ENCODE measurements at regions not wholly inside any gene's neighbourhood (a gene's known extent, or its start where the extent isn't known, plus 50 kb on each side); places are given as distances from the start of the nearest gene placed in this dataset.

GRCh38 chr11:15911377-15912044, 444.8 kb downstream of the SOX6 start:
- TF ChIP-seq POLR2AphosphoS5 (IDR thresholded peaks at IDR 0.05): no peak
- no peak for TF ChIP-seq POLR2A (IDR thresholded peaks at IDR 0.05)
- no peak for TF ChIP-seq CTCF (IDR thresholded peaks at IDR 0.05)
- no peak for TF ChIP-seq EP300 (IDR thresholded peaks at IDR 0.05)
